GM12878 (cell line): ENCODE measurements at regions not wholly inside any gene's neighbourhood (a gene's known extent, or its start where the extent isn't known, plus 50 kb on each side); places are given as distances from the start of the nearest gene placed in this dataset.

Experiments
- ATF3 ChIP-seq: IDR thresholded peaks from 2 replicates; pipeline ENCODE4 v1.6.1; 2011; ENCODE audit warnings: low read depth, mild to moderate bottlenecking, low read length, moderate library complexity, borderline replicate concordance; ENCODE audit errors: extremely low read depth
- CTCF ChIP-seq, 3 experiments: IDR thresholded peaks in 2 of 3; conservative IDR thresholded peaks in 1 of 3; 2 replicates each; pipeline ENCODE4 v1.5.1; 2011; ENCODE audit warnings: low read depth in 3 of 3, low read length in 3 of 3, mild to moderate bottlenecking in 3 of 3, control low read depth in 2 of 3, moderate library complexity in 2 of 3, inconsistent platforms in 1 of 3, mixed read lengths in 1 of 3; ENCODE audit not compliant: control insufficient read depth in 2 of 3, insufficient read depth in 1 of 3; ENCODE audit errors: extremely low read depth in 1 of 3
- E2F4 ChIP-seq: IDR thresholded peaks from 2 replicates; pipeline ENCODE4 v1.6.1; 2012; ENCODE audit warnings: low read depth, low read length, improper control_type of control experiment
- MXI1 ChIP-seq: fragments of 150-350 bp; IDR thresholded peaks from 2 replicates; pipeline ENCODE4 v1.6.1; 2011; ENCODE audit warnings: low read depth, mild to moderate bottlenecking, inconsistent platforms, low read length, improper control_type of control experiment
- POLR2AphosphoS2 ChIP-seq: IDR thresholded peaks from 2 replicates; pipeline ENCODE4 v1.6.1; 2011; ENCODE audit warnings: low read depth, mild to moderate bottlenecking, low read length, improper control_type of control experiment, moderate library complexity
- USF2 ChIP-seq: IDR thresholded peaks from 2 replicates; pipeline ENCODE4 v1.6.1; 2011; ENCODE audit warnings: low read depth, low read length, improper control_type of control experiment, borderline replicate concordance

GRCh38 chr10:2214092-2214491 is 476.8 kb upstream of the ADARB2 start:
- TF ChIP-seq USF2 (no peak), CTCF (IDR thresholded peaks at IDR 0.05 in 2 of 3, conservative IDR thresholded peaks at IDR 0.05 in 1 of 3; ENCODE audit: control insufficient read depth in 2 of 3, extremely low read depth in 1 of 3, insufficient read depth in 1 of 3, low read depth in 3 of 3, low read length in 3 of 3) (no peak), MXI1 (no peak), ATF3 (no peak), E2F4 (no peak), POLR2AphosphoS2 (no peak)
